HG03575 (cell line): ENCODE measurements at regions not wholly inside any gene's neighbourhood (a gene's known extent, or its start where the extent isn't known, plus 50 kb on each side); places are given as distances from the start of the nearest gene placed in this dataset.

Experiments used
- ATAC-seq: cut with Tn5 transposase; IDR thresholded peaks from one replicate; pipeline ENCODE4 v1.9.1; 2021; ENCODE audit not compliant: unreplicated experiment, insufficient number of reproducible peaks, low FRiP score; ENCODE audit errors: extremely low read depth

- no peak for ATAC-seq
Measured at GRCh38 chr1:63101336-63101735, 221.0 kb upstream of the FOXD3 start.

GRCh38 chr1:63103682-63104081 lies 218.7 kb upstream of the FOXD3 start:
- no peak for ATAC-seq

- ATAC-seq, result no peak
Measured at GRCh38 chr1:63107066-63107465, 215.3 kb upstream of the FOXD3 start.

- no peak for ATAC-seq
Measured at GRCh38 chr1:63108206-63108605, 214.2 kb upstream of the FOXD3 start.

- no peak for ATAC-seq
Measured at GRCh38 chr1:63112155-63112900, 210.0 kb upstream of the FOXD3 start.

- ATAC-seq, result no peak
Measured at GRCh38 chr1:63115527-63115926, 206.8 kb upstream of the FOXD3 start.

GRCh38 chr1:63116016-63116415 lies 206.4 kb upstream of the FOXD3 start:
- ATAC-seq, result no peak

- ATAC-seq, result no peak
Measured at GRCh38 chr1:63119575-63120155, 202.7 kb upstream of the FOXD3 start.

GRCh38 chr1:63122079-63122478 lies 200.3 kb upstream of the FOXD3 start:
- ATAC-seq, result no peak

GRCh38 chr1:63124666-63125191 lies 197.6 kb upstream of the FOXD3 start:
- ATAC-seq, result peak; percentile 80

- no peak for ATAC-seq
Measured at GRCh38 chr1:63126104-63126503, 196.3 kb upstream of the FOXD3 start.

GRCh38 chr1:63127376-63127775 lies 195.0 kb upstream of the FOXD3 start:
- ATAC-seq, result no peak

- ATAC-seq, result no peak
Measured at GRCh38 chr1:63128556-63128955, 193.8 kb upstream of the FOXD3 start.

GRCh38 chr1:63129184-63129583 lies 193.2 kb upstream of the FOXD3 start:
- no peak for ATAC-seq

- no peak for ATAC-seq
Measured at GRCh38 chr1:63129855-63130254, 192.5 kb upstream of the FOXD3 start.

- ATAC-seq, result no peak
Measured at GRCh38 chr1:63134501-63135173, 187.7 kb upstream of the FOXD3 start.

GRCh38 chr1:63135174-63135512 lies 187.2 kb upstream of the FOXD3 start:
- no peak for ATAC-seq

- ATAC-seq, result no peak
Measured at GRCh38 chr1:63135801-63136200, 186.6 kb upstream of the FOXD3 start.

- ATAC-seq, result no peak
Measured at GRCh38 chr1:63142001-63142400, 180.4 kb upstream of the FOXD3 start.

- ATAC-seq, result no peak
Measured at GRCh38 chr1:63143482-63143881, 178.9 kb upstream of the FOXD3 start.
